WERI-Rb-1 (cell line): ENCODE measurements at regions not wholly inside any gene's neighbourhood (a gene's known extent, or its start where the extent isn't known, plus 50 kb on each side); places are given as distances from the start of the nearest gene placed in this dataset.

Source experiments
- DNase-seq: peaks from one replicate; pipeline ENCODE4 v3.0.0-alpha.2; 2020
- H3K27ac ChIP-seq: fragments of 250-450 bp; sonication (Bioruptor Pico); 2 replicates; pipeline ENCODE4 v1.5.1; 2020; ENCODE audit warnings: mild to moderate bottlenecking, moderate library complexity
- H3K27me3 ChIP-seq: fragments of 250-450 bp; sonication (Bioruptor Pico); 2 replicates; pipeline ENCODE4 v1.5.1; 2021; ENCODE audit warnings: mild to moderate bottlenecking, low read depth, moderate library complexity; ENCODE audit not compliant: insufficient read depth, severe bottlenecking
- H3K36me3 ChIP-seq: fragments of 250-450 bp; sonication (Bioruptor Pico); 2 replicates; pipeline ENCODE4 v1.5.1; 2020; ENCODE audit warnings: mild to moderate bottlenecking, moderate library complexity
- H3K4me3 ChIP-seq: 2 replicates; pipeline ENCODE4 v1.5.1; 2011; ENCODE audit warnings: low read depth, mild to moderate bottlenecking, control low read depth, low read length
- H3K9me3 ChIP-seq: fragments of 250-450 bp; sonication (Bioruptor Pico); 2 replicates; pipeline ENCODE4 v1.5.1; 2021; ENCODE audit warnings: mild to moderate bottlenecking, moderate library complexity; ENCODE audit not compliant: severe bottlenecking
- TF ChIP-seq, protein P1 (sequence below): IDR thresholded peaks from 2 replicates; pipeline ENCODE4 v1.5.1; 2011; ENCODE audit warnings: low read depth, mild to moderate bottlenecking, control low read depth, inconsistent platforms, low read length

DNA sequence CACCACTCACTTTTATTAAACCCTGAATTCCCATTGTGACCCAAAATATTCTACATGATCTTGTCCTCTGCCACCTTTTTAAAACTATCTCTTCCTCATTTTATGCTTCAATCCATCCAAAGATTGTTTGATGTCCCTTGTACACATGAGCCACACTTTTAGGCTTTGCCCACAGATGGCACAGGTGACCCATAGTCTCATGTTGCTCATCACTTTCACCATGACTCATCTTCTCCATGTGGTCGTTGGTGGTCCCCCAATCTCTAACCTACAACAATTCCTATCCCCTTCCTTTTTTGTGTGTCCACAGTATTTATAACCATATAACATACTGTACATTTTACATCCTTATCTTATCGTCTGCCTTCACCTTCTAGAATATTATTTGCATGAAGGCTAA is 271.5 kb upstream of the ZWINT start:
- TF ChIP-seq, protein P1, sequence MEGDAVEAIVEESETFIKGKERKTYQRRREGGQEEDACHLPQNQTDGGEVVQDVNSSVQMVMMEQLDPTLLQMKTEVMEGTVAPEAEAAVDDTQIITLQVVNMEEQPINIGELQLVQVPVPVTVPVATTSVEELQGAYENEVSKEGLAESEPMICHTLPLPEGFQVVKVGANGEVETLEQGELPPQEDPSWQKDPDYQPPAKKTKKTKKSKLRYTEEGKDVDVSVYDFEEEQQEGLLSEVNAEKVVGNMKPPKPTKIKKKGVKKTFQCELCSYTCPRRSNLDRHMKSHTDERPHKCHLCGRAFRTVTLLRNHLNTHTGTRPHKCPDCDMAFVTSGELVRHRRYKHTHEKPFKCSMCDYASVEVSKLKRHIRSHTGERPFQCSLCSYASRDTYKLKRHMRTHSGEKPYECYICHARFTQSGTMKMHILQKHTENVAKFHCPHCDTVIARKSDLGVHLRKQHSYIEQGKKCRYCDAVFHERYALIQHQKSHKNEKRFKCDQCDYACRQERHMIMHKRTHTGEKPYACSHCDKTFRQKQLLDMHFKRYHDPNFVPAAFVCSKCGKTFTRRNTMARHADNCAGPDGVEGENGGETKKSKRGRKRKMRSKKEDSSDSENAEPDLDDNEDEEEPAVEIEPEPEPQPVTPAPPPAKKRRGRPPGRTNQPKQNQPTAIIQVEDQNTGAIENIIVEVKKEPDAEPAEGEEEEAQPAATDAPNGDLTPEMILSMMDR: no peak
- no peaks in the 10 kb centered on the region for H3K36me3 ChIP-seq
- H3K27me3 ChIP-seq: no peaks in the 10 kb centered on the region
- no peaks in the 10 kb centered on the region for H3K9me3 ChIP-seq
- no peak overlapping the region for H3K27ac ChIP-seq
- no peak overlapping the region for H3K4me3 ChIP-seq
- no peak for DNase-seq

DNA sequence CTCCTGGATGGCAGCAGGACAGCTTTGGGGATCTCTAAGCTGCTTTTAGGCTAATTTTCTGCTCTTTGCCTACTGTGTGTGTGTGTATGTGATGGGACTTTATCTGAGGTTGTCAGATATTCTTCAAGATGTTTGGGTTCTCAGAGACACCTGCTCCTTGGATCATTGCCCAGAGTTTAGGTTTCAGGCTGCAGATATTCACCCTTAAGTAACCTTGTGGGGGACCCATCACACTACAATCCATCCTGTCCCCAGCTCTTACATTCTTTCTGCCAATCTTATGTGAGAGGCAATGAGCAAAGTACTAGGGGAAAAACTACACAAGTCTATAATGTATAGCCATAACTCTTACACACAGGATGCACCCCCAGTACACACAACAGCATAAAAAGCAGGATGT is 263.0 kb upstream of the ZWINT start:
- H3K36me3 ChIP-seq: no peaks in the 10 kb centered on the region
- DNase-seq: no peak
- H3K9me3 ChIP-seq: no peaks in the 10 kb centered on the region
- H3K27me3 ChIP-seq: no peaks in the 10 kb centered on the region
- no peak overlapping the region for H3K4me3 ChIP-seq
- TF ChIP-seq, protein P1: no peak
- no peak overlapping the region for H3K27ac ChIP-seq

DNA sequence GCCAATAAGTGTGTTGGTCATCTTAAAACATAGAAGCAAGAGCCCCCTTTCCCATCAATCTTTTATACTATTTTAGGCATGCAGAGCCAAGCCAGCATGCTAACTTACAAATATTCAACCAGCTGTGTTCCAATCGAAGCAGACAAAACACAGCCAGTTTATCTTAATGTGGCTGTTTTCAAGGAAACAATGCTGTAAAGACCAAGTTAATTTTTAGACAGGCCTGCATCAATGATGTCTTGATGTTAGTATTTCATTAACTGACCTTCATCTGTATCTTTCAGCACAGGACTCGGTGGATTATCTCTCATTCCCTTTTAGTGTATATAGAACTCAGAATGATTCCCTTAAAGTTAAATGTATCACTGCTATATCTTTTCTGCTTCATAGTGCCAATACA is 262.0 kb upstream of the ZWINT start:
- H3K36me3 ChIP-seq: no peaks in the 10 kb centered on the region
- DNase-seq: no peak
- no peak overlapping the region for H3K27ac ChIP-seq
- TF ChIP-seq, protein P1: no peak
- no peaks in the 10 kb centered on the region for H3K9me3 ChIP-seq
- no peak overlapping the region for H3K4me3 ChIP-seq
- no peaks in the 10 kb centered on the region for H3K27me3 ChIP-seq

DNA sequence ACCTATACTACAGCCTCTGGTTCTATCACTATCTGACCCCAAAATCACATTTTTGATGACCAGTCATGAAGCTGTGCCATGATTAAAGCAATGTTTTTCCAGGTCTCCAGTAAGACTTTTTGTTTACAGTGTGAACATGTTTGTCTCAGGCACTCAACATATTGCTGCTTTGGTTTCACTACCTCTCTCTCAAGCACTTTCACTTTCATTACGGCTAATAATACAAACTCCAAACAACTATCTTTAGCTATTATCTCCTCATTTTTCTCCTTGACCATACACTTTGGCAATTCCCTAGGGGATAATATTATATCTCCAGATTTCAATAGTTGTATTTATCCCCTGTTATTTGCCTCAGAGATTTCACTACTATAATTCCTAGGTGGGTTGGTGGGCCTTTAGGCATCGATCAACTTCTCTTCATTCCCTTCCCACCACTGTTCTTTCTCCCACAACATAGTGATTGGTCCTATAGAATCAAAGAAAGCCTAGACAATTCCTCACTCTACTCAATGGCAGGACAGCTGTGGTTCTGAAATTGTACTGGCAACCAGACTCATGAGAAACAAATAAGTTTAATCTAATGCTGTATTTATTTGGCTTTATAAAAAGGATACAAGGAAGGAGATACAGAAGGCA is 261.4 kb upstream of the ZWINT start:
- Histone ChIP-seq H3K27ac (no peak overlapping the region), H3K4me3 (no peak overlapping the region), H3K36me3 (no peaks in the 10 kb centered on the region), H3K9me3 (no peaks in the 10 kb centered on the region), H3K27me3 (no peaks in the 10 kb centered on the region)
- DNase-seq: no peak
- TF ChIP-seq, protein P1: no peak

DNA sequence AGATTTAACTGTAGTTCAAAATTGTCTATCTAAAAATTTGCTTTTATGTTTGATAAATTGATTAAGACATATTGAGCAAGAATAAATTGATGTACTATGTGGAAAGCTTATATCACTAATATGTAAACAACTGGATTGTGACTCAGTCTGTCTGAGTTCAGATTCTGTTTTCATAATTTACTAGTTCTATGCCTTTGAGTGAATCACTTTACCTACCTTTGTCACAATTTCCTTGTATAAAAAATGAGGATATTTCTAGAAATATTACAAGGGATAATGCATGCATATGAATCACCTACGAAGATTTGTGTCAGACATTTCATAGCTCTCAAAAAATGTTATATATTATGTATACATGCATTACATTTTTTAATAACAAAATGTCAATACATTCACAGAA is 245.1 kb upstream of the ZWINT start:
- TF ChIP-seq, protein P1: no peak
- Histone ChIP-seq H3K27ac (no peak overlapping the region), H3K36me3 (no peaks in the 10 kb centered on the region), H3K9me3 (no peaks in the 10 kb centered on the region), H3K4me3 (no peak overlapping the region), H3K27me3 (no peaks in the 10 kb centered on the region)
- no peak for DNase-seq

DNA sequence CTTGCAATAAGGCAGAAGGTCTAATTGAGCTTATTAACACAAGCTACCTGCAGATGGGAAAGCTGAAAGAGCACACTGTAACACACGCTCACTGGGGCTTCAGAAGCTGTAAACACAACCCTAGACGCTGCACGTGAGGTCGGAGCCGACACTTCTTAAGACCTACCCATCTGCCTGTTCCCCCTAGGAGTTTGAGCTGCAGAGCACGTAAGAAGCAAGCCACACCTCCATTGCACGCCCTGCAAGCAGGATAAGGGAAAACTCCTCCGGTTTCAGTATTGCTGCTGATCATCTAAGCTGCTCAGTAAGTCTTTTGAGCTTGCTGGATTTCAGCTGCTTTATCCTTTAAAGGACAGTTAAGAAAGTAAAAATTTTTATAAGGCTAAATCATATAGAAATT is 244.0 kb upstream of the ZWINT start:
- Histone ChIP-seq H3K4me3 (peak overlapping the region; percentile 36), H3K36me3 (no peaks in the 10 kb centered on the region), H3K27ac (peak overlapping the region; percentile 10), H3K27me3 (no peaks in the 10 kb centered on the region), H3K9me3 (no peaks in the 10 kb centered on the region)
- TF ChIP-seq, protein P1: no peak
- peak; percentile 84 for DNase-seq
